Mucosa of rectum (tissue), 2 donors: ENCODE measurements at regions not wholly inside any gene's neighbourhood (a gene's known extent, or its start where the extent isn't known, plus 50 kb on each side); places are given as distances from the start of the nearest gene placed in this dataset.
"Not testable (repeated sequence)": the region's sequence is repeated elsewhere in the genome, so short reads cannot be mapped to it uniquely, and the experiment has no call there.

Experiments
- H3K27ac ChIP-seq, 2 donors: one replicate each; pipeline ENCODE4 v1.7.0; 2013; ENCODE audit warnings: inconsistent platforms in 2 of 2, low read depth in 2 of 2, low read length in 2 of 2
- H3K27me3 ChIP-seq, 2 donors: one replicate each; pipeline ENCODE4 v1.7.0; 2013; ENCODE audit warnings: low read length in 2 of 2; ENCODE audit not compliant: control insufficient read depth in 2 of 2, insufficient read depth in 2 of 2
- H3K36me3 ChIP-seq, 2 donors: one replicate each; pipeline ENCODE4 v1.7.0; 2013; ENCODE audit warnings: low read length in 2 of 2; ENCODE audit not compliant: control insufficient read depth in 2 of 2, insufficient read depth in 2 of 2
- H3K4me1 ChIP-seq, 2 donors: one replicate each; pipeline ENCODE4 v1.7.0; 2013; ENCODE audit warnings: low read length in 2 of 2, mild to moderate bottlenecking in 1 of 2; ENCODE audit not compliant: control insufficient read depth in 2 of 2, insufficient read depth in 2 of 2
- H3K4me3 ChIP-seq, 2 donors: one replicate each; pipeline ENCODE4 v1.7.0; 2013; ENCODE audit warnings: low read length in 2 of 2
- H3K9ac ChIP-seq, 2 donors: one replicate each; pipeline ENCODE4 v1.7.0; 2013; ENCODE audit warnings: low read length in 2 of 2, low read depth in 1 of 2, mild to moderate bottlenecking in 1 of 2
- H3K9me3 ChIP-seq, 2 donors: one replicate each; pipeline ENCODE4 v1.7.0; 2013; ENCODE audit warnings: low read length in 2 of 2; ENCODE audit not compliant: control insufficient read depth in 2 of 2
- donor health status: healthy.
- donor health status: Normal muscosa, but diverticular disease.

DNA sequence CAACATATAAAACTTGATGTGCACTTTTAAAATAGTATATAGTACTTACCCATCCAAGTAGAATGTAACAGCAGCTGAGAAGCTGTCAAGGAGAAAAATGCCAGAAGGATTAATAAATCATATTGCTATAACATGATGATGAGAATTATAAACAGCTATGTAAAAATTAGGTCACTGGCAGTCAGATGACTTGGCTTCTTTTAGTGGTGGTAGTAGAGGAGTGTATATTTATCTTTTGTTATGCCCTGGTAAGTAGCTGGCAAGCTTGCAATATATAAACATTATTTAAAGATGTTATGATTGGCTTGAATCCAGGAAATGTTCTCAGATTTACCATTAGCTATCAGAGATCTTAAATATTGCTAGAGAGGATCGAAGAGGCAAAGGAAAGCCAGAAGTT, 471.0 kb upstream of the MGAT4C start:
- H3K4me3 ChIP-seq, result no peak overlapping the region
- H3K36me3 ChIP-seq, result no peaks in the 10 kb centered on the region

GRCh38 chr12:86724716-86725115, 468.5 kb upstream of the MGAT4C start:
- no peaks in the 10 kb centered on the region for H3K27me3 ChIP-seq
- H3K9ac ChIP-seq, result no peak overlapping the region
- no peaks in the 10 kb centered on the region for H3K9me3 ChIP-seq
- no peaks in the 10 kb centered on the region for H3K4me1 ChIP-seq
- no peaks in the 10 kb centered on the region for H3K36me3 ChIP-seq
- H3K4me3 ChIP-seq, result no peak overlapping the region
- no peak overlapping the region for H3K27ac ChIP-seq

More for the DNA sequence above, 471.0 kb upstream of the MGAT4C start:
- Histone ChIP-seq H3K4me1 (no peaks in the 10 kb centered on the region), H3K9ac (no peak overlapping the region), H3K9me3 (no peaks in the 10 kb centered on the region), H3K27ac (no peak overlapping the region), H3K27me3 (no peaks in the 10 kb centered on the region)

- no peaks in the 10 kb centered on the region for H3K4me1 ChIP-seq
- H3K9me3 ChIP-seq, result no peaks in the 10 kb centered on the region
- no peak overlapping the region for H3K4me3 ChIP-seq
- H3K27me3 ChIP-seq, result no peaks in the 10 kb centered on the region
- H3K9ac ChIP-seq, result no peak overlapping the region
- H3K27ac ChIP-seq, result no peak overlapping the region
- no peaks in the 10 kb centered on the region for H3K36me3 ChIP-seq
These were observed 467.1 kb upstream of the MGAT4C start for GRCh38 chr12:86723326-86723725.

GRCh38 chr12:86721713-86722397, 465.7 kb upstream of the MGAT4C start:
- no peaks in the 10 kb centered on the region for H3K4me1 ChIP-seq
- H3K9ac ChIP-seq, result no peak overlapping the region
- no peaks in the 10 kb centered on the region for H3K27me3 ChIP-seq
- no peaks in the 10 kb centered on the region for H3K36me3 ChIP-seq
- H3K27ac ChIP-seq, result no peak overlapping the region
- H3K4me3 ChIP-seq, result no peak overlapping the region
- H3K9me3 ChIP-seq, result no peaks in the 10 kb centered on the region

GRCh38 chr12:86719381-86719780, 463.2 kb upstream of the MGAT4C start:
- H3K9ac ChIP-seq, result no peak overlapping the region
- no peak overlapping the region for H3K27ac ChIP-seq
- no peaks in the 10 kb centered on the region for H3K27me3 ChIP-seq
- H3K4me1 ChIP-seq, result no peaks in the 10 kb centered on the region
- H3K4me3 ChIP-seq, result no peak overlapping the region
- no peaks in the 10 kb centered on the region for H3K36me3 ChIP-seq
- no peaks in the 10 kb centered on the region for H3K9me3 ChIP-seq

DNA sequence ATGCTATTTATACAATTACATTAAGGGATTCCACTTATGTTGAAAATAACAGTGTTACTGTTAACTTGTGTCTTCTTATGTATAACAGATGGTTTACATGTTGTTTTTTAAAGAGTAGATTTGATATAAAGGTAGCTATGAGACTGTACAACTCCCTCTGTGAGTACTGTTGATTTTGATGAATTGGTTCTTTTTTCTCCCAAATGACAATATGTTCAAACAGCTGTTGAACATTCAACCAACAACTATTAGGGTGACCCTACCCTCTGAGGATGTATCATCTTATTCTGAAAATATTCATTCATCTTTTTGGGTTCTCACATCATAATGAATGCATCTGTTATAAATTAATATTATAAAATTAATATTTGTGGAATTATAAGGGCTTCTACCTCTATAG, 456.9 kb upstream of the MGAT4C start:
- Histone ChIP-seq H3K9ac (no peak overlapping the region), H3K4me1 (no peaks in the 10 kb centered on the region), H3K4me3 (no peak overlapping the region), H3K9me3 (peaks cover 0 to 1% of the 10 kb centered on the region in 2 donors), H3K27ac (no peak overlapping the region), H3K27me3 (no peaks in the 10 kb centered on the region), H3K36me3 (no peaks in the 10 kb centered on the region)

DNA sequence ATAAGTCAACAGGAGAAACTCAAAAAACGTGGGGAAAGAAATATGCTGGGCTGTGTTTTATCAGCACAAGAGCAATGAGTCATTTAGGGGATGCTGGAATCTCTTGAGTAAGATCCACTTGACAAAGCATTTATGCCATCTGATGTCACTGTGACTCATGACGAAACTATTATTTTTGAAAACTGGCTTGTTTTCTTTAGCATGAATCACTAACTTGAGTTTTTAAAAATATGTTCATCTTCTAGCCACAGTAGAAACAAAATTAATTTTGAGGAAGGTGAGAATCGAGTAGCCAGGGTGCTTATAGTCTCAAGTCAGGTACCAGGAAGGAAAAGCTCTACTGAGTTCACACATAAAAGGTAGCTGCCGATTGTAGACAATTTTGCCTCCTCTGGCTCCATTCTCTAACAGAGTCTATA, 456.2 kb upstream of the MGAT4C start:
- Histone ChIP-seq H3K27me3 (no peaks in the 10 kb centered on the region), H3K9me3 (peaks cover 0 to 1% of the 10 kb centered on the region in 2 donors), H3K9ac (no peak overlapping the region), H3K4me1 (no peaks in the 10 kb centered on the region), H3K27ac (no peak overlapping the region), H3K36me3 (no peaks in the 10 kb centered on the region), H3K4me3 (no peak overlapping the region)

DNA sequence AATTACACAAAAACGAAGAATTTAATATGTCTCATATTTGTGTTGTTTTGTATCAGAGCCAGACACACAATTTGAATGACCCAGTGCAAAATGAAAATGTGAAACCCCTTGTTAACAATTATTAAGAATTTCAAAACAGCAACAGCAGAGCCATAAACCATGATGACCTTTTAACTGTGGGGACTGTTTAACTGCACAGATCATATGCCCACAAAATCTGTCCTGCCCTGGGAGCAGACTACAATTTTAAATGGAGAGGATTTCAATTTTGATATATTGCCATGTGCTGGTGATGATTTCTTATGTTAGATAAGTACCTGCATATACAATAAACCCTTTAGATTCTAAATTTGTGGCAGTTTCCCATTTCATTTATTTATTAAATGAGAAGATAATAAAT, 455.5 kb upstream of the MGAT4C start:
- Histone ChIP-seq H3K27ac (no peak overlapping the region), H3K27me3 (no peaks in the 10 kb centered on the region), H3K9me3 (peaks cover 0 to 3% of the 10 kb centered on the region in 2 donors), H3K4me1 (no peaks in the 10 kb centered on the region), H3K9ac (no peak overlapping the region), H3K36me3 (no peaks in the 10 kb centered on the region), H3K4me3 (no peak overlapping the region)

DNA sequence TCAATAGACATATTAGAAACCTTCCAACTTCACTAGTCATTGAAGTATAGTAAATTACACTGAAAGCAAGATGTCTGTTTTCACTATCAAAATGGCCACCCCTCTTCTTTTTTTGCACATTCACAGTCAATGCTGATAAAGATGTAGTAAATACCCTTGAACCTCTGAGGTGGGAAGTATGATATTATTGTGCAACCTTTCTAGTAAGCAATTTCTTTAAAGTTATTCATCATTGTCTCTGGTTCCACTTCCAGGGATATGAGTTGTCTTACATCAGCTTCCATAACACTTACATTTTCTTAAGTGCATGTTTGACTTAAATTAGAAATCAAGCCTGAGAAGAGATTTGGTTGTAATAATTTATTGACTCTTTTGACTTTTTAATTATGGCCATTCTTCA, 453.9 kb upstream of the MGAT4C start:
- Histone ChIP-seq H3K9me3 (peaks cover 0 to 3% of the 10 kb centered on the region in 2 donors), H3K4me3 (no peak overlapping the region), H3K9ac (no peak overlapping the region), H3K27ac (no peak overlapping the region), H3K27me3 (no peaks in the 10 kb centered on the region), H3K36me3 (no peaks in the 10 kb centered on the region), H3K4me1 (no peaks in the 10 kb centered on the region)

GRCh38 chr12:86709017-86709416, 452.8 kb upstream of the MGAT4C start:
- not testable (repeated sequence) for H3K9me3 ChIP-seq

DNA sequence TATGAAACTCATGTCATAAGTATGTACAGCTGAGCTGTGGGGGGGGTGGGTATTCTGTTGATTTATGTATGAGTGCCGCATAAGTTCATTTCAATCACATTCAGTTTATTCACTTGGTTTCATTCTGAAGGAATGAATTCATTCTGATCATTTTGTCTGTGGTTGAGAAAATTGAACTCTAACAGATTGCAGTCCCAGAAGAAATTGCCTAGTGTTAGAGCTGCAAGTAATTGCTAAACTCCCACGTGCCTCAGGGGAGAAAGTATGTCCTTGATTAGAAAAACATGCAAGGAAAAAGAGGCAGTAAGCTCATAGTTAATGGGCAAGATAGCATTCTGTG, 442.4 kb upstream of the MGAT4C start:
- Histone ChIP-seq H3K36me3 (no peaks in the 10 kb centered on the region), H3K27me3 (no peaks in the 10 kb centered on the region), H3K4me3 (no peak overlapping the region), H3K4me1 (no peaks in the 10 kb centered on the region), H3K27ac (no peak overlapping the region), H3K9me3 (no peaks in the 10 kb centered on the region), H3K9ac (no peak overlapping the region)

More at GRCh38 chr12:86709017-86709416, 452.8 kb upstream of the MGAT4C start:
- not testable (repeated sequence) for H3K9ac ChIP-seq, H3K36me3 ChIP-seq, H3K4me1 ChIP-seq, H3K27ac ChIP-seq, H3K27me3 ChIP-seq, H3K4me3 ChIP-seq
